ENCODE measurements at regions not wholly inside any gene's neighbourhood (a gene's known extent, or its start where the extent isn't known, plus 50 kb on each side); places are given as distances from the start of the nearest gene placed in this dataset.
"Not testable (repeated sequence)": the region's sequence is repeated elsewhere in the genome, so short reads cannot be mapped to it uniquely, and the experiment has no call there.

DNA sequence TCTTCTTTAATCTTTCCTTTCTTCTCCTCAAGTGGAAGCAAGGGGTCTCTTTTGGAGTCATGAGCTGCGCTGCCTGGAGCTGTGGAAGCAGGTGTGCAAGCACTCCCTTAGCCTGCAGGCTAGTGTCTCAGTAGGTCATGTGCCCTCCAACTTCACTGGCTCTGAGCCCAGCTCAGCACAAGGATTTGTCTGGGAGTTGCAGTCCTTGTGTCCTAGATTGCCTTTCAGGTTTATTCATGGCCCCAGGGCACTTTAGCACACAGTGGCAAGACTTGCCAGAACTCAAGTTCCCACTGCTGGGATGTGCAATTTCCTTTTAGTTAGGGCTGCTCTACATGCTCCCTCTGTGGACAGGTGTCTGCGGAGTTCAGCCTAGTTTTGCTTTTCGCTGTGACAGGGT, 211.7 kb downstream of the LIG4 start:
- DNase-seq (ENCODE audit: low read depth in 2 of 2) = no peak

GRCh38 chr13:108000998-108001397, 214.3 kb downstream of the LIG4 start:
- DNase-seq (ENCODE audit: low read depth in 2 of 2) = no peak

DNA sequence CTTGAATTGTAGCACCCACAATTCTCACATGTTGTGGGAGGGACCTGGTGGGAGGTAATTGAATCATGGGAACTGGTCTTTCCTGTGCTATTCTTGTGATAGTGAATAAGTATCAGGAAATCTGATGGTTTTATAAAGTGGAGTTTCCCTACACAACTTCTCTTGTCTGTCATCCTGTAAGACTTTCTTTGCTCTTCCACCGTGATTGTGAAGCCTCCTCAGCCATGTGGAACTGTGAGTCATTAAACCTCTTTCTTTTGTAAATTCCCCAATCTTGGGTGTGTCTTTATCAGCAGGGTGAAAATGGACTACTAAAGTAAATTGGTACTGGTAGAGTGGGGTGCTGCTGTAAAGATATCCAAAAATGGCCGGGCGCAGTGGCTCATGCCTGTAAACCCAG, 215.6 kb downstream of the LIG4 start:
- DNase-seq (ENCODE audit: low read depth in 2 of 2) = no peak

GRCh38 chr13:107994137-107994536, 221.2 kb downstream of the LIG4 start:
- no peak for DNase-seq (ENCODE audit: low read depth in 2 of 2)

DNA sequence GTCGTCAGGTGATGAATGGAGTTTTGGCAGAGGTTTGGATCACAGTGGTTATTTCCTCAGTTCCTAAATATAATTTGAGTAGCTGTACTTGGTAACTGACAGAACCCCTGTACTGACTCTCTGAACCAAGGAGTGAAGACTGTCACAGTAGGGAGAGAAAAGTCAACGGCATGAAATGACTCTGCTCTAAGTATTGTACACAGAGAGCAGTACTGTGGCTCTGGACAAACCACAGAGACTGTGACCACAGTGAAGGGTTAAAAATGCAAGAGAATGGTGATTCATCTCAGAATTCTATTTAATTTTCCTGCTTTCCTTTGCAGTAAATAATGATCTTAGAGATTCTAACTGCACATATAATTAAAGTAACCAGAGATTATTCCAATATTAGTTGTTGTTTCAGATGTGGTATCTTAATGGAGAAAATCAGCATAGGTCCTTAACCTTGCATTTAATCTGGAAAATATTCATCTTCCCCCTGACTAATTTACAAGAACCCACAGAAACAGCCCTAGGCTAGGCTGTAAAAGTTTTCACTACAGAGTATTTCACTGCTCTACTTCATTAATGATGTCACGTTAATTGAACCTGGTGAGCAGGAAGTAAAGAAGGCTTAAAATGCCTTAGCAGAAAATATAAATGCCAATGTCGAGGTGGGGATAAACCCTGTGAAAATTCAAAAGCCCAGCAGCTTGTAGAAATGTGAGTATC, 221.9 kb downstream of the LIG4 start:
- no peak for DNase-seq (ENCODE audit: low read depth in 2 of 2)

DNA sequence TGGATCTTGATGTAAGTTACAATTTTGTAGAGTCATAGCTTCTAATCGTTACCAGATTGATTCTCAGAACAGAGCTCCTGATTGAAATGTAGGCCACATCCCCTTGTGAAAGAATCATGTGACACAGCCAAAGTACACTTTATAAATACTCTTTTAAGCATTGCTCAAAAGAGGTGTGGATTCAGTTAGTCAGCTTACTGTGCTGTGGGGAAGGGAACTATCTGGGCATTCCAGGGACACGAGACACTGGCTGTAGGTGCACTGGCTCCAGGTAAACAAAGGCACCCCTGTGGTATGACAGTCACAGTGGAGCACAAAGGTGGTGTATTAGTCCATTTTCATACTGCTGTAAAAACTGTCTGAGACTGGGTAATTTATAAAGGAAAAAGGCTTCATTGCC, 222.8 kb downstream of the LIG4 start:
- no peak for DNase-seq (ENCODE audit: low read depth in 2 of 2)

GRCh38 chr13:107977071-107977574, 238.2 kb downstream of the LIG4 start:
- DNase-seq (ENCODE audit: low read depth in 2 of 2) = no peak

- no peak for DNase-seq (ENCODE audit: low read depth in 2 of 2)
These were observed 238.7 kb downstream of the LIG4 start for GRCh38 chr13:107976628-107977027.

- DNase-seq (ENCODE audit: low read depth in 2 of 2) = no peak
These were observed 240.9 kb downstream of the LIG4 start for GRCh38 chr13:107974409-107974808.

GRCh38 chr13:107969546-107969945, 245.8 kb downstream of the LIG4 start:
- no peak for DNase-seq (ENCODE audit: low read depth in 2 of 2)

GRCh38 chr13:107968470-107968869, 246.9 kb downstream of the LIG4 start:
- no peak for DNase-seq (ENCODE audit: low read depth in 2 of 2)

DNA sequence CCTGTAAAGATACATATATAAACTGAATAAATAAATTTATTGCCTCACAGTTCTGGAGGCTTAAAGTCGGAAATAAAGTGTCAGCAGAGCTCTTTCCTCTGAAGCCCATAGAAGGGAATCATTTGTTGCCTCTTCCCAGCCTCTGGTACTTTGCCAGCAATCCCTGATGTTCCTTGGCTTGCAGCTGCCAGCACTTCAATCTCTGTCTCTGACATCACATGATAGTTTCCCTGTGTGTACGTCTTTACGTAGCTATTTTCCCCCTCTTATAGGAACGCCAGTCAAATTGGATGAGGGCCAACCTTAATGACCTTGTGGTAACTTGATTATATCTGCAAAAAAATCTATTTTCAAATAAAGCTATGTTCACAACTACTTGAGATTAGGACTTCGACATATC, 250.9 kb downstream of the LIG4 start:
- no peak for DNase-seq (ENCODE audit: low read depth in 2 of 2)

DNA sequence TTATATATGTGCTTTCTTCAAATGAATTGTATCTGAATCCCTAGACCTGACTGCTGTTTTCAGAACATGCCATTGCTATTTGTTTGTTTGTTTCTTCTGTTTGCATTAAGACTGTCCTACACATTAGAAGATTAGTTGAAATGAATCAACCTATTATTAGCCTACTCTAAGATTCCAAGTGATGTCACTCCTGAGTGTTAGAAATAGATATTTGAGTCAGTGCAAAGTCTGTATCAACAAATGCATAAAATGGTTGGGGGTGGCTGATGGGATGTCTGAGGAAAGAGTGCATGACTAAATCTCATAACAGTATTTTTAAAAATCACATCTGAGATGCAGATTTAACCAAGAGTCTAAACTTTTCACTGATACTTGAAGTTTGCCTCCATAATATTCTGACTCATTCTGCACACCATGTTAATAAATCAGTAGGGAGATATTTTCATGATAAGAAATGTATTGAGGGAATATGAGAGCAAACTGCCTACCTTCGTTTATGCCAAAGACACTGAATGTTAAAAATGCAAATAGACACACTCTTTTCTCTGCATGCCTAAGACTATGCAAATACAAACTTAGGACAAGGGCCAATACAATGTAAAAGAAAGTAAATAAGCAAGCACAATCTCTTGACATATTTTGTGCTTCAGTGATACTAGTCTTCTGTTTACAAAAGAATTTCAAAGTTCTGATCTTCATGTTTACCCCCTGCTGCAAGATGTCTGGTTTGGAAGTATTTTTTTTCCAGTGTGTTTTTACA, 253.3 kb downstream of the LIG4 start:
- no peak for DNase-seq (ENCODE audit: low read depth in 2 of 2)

- DNase-seq (ENCODE audit: low read depth in 2 of 2) = no peak
These were observed 255.0 kb downstream of the LIG4 start for GRCh38 chr13:107960301-107960700.

GRCh38 chr13:107956889-107957288, 258.4 kb downstream of the LIG4 start:
- no peak for DNase-seq (ENCODE audit: low read depth in 2 of 2)

- no peak for DNase-seq (ENCODE audit: low read depth in 2 of 2)
These were observed 273.2 kb downstream of the LIG4 start for GRCh38 chr13:107942030-107942617.

DNA sequence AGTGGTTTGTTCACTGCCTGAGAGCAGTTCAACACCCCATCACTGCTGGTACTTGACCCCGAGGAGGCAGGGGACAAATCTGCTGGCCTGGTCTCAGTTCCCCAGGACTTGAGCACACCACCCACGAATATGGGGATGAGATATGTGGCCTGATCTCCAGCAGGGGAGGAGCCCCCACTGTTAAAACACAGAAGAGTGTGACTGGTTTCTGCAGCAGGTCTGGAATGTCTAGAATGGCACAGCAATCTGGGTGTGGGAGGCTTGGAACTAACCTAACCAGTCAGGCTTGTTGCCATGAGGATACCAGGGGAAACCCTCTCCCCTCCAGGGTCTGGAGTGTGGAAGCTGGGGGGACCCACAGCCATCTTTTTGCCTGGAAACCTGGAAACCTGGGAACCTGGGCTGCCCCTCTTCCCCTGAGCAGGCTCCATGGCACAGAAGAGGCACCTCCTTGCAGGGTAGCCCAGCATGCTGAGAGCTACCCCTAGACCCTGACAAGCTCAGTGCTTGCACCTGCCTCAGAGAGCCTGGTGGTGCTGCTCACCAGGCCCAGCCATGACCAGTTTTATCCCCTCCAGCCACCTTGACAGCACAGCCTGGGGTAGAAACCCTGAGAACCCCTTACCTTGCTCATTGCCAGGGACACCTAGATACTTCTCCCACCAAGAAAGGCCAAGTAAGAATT, 273.8 kb downstream of the LIG4 start:
- DNase-seq (ENCODE audit: low read depth in 2 of 2) = no peak

DNA sequence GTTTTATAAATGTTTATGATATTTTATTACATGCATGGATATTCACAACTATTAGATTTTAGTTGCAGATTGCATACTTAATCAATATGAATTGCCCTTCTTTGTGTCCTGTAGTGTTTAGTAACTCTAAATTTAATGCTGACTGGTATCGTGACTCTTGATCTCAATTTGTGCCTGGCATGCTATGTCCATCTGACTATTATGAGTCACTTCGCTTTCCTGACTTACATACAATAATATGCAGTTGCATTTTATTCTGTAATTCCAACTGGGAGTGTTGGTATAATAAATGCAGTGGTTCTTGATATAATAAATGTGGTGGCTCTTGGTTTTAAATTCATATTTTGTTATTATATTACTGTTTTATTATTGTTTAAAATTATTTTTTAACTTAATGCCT, 277.5 kb downstream of the LIG4 start:
- DNase-seq (ENCODE audit: low read depth in 2 of 2) = no peak

DNA sequence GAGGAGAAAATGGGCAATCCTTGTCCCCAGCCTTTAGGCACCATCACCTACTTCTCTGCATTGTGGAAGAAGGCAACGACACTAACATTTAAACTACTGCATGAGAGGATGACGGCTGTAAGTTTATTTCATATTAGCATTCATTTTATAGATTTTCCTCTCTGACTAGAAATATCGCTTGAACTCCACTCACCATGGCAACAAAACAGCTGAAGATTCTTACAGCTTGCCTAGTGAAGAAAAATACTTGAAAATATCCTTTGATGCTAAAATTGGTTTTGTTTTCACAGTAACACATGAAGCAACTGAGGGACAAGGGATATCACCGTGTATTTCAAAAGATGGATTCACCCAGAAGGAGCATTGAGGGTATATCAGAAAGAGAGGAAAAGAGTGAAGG, 284.3 kb downstream of the LIG4 start:
- DNase-seq (ENCODE audit: low read depth in 2 of 2) = no peak

- no peak for DNase-seq (ENCODE audit: low read depth in 2 of 2)
These were observed 286.6 kb downstream of the LIG4 start for GRCh38 chr13:107928762-107929161.

DNA sequence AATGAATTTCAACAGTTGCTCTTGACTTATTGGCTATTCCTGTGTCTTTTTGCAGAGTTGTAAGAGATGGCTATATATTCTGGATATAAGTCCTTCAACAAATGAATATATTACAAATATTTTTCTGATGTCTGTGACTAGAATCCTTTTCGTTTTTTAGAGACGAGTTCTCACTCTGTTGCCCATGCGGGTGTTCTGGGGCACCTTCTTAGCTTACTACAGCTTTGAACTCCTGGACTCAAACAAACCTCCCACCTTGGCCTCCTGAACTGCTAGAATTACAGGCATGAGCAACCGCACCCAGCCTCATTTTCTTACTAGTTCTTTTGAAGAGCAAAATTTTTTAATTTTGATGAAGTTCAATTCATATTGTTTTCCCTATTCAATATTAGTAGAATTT, 287.8 kb downstream of the LIG4 start:
- DNase-seq (ENCODE audit: low read depth in 2 of 2) = no peak

- not testable (repeated sequence) for DNase-seq (ENCODE audit: low read depth in 2 of 2)
These were observed 288.8 kb downstream of the LIG4 start for GRCh38 chr13:107926515-107926914.

Measured in activated CD8-positive, alpha-beta memory T cell treated with anti-CD3 and anti-CD28 coated beads for 4 hours (primary cell).